Inflammatory macrophage treated with lipopolysaccharide for 4 hours (primary cell): ENCODE measurements at regions not wholly inside any gene's neighbourhood (a gene's known extent, or its start where the extent isn't known, plus 50 kb on each side); places are given as distances from the start of the nearest gene placed in this dataset.
"Not testable (repeated sequence)": the region's sequence is repeated elsewhere in the genome, so short reads cannot be mapped to it uniquely, and the experiment has no call there.

ENCODE experiments used
- DNase-seq: peaks from one replicate; pipeline ENCODE4 v3.0.0-alpha.2; 2020

DNA sequence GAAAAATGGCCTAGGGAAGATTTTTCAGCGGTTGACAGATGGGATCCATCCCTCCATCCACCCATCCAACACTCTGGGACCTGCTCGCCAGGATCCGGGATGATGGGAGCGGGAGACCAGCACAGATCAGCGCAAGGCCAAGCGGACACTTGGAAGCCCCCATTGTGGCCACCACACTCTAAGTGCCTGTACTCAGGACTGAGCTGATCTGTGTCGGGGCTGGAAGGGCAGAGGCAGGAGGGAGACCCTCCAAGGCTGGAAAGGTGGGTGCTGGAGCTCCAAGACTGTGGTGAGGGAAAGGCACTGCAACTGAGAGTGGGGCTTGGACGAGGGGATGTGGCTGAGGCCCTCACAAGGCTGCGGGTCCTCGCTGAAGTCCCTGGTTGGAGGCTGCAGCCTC is 91.8 kb upstream of the TRPM1 start:
- DNase-seq, result no peak

DNA sequence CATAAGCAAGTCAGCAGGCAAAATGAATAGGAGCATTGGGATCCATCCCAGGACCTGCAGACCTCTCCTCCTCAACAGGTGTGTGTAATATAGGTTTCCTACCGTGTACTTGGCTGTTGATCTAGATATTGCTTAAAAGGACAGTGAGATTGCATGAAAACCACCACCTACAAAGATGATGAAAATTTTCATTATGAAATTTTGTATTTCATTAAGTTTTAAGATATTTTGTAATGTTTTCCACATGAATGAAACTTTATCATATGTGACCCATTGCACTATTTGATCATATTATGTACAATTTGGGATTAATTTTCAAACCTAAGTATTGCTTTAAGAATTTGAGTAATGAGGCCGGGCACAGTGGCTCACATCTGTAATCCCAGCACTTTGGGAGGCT is 94.3 kb upstream of the TRPM1 start:
- peak; percentile 56 for DNase-seq

DNA sequence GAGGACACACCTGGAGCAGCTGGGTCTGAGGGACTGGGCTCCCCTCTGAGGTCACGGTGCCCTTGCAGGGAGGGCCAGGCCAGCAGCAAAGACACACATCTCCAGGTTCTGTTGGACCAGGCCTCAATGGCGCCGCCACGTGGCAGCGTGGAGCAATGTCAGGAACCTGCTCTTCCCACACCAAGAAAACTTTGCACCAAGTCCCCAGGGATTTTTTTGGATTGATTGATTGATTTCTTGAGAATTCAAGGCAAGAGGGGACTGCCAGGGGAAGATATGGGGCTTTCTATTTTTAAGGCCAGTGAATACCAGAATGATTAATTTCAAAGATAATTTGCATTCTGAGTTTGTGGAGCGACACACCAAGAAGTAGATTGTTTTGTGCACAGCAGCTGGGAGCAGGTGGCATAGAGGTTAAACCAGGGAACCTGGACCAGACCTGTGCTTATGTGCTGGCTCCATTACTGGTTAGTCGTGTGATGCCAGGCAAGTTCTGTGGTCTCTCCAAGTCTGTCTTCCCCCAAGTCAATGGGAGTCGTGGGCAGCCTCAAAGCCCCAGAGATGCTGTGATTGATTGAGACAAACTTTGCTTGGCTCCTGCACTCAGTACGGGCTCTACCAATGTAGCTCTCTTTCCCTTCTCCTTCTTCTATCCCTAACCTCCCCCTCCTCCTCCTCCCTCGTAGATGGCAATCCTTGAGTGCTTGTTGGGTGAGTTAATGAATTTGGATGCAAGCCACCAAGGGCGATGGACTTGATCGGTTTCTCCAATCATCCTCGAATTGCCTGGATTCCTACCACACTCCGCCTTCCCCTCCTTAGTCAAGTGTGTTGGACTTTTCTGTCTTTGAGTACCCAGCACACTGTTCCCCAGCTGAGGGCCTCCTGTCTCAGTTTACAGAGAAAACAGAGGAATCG is 96.2 kb upstream of the TRPM1 start:
- DNase-seq, result peak; percentile 53

DNA sequence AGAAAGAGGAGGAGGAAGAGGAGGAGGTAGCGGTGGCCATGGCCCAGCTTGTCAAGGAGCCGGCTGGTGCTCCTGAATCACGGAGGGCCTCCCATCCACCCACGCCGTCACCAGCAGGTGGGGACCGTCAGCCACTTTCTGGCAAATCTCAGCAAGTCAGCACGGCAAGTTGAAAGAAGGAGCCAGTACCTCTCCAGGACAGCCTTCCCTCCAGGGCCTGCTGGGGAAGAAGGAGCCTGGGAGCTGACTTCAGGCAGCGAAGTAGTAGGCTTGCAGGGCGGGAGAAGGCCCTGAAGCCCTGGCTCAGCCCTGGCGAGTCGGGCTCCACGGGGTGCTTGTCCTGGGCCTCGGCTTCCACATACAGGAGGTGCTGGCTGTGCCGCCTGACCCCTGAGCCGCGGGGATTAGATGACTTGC is 99.2 kb upstream of the TRPM1 start:
- peak; percentile 25 for DNase-seq

DNA sequence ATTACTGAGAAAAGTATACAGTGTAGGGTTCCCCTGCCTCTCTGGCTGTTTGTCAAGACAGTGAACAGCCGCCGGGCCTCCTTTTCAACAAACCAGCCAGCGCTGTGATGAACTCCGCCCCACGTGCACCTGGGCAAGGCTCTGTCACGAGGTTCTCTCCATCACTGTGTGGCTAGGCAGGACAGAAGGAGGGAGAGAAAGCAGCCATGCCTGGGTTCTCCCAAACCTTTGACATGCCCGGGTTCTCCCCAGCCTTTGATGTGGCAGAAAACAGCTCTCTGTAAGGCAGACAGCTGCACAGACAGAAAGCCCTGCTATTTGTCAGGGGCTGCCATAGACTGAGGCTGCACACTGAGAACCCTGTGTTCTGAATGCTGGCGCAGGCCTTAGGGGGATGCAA is 101.4 kb upstream of the TRPM1 start:
- DNase-seq, result no peak

DNA sequence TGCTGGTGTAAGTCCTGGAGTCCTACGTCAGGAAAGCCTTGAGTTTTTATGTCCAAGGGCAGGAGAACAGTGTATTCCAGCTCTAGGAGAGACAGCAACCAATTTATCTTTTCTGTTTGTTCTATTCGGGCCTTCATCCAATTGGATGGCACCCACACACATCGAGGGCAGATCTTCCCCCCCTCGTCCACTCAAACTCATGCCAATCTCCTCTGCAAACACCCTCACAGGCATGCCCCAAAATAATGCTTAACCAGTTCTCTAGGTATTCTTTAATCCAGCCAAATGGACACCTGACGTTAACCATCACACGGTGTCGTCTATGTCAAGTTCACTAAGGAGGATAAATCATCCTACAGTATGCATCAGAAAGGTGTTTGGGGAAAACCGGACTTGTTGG is 102.5 kb upstream of the TRPM1 start:
- no peak for DNase-seq

DNA sequence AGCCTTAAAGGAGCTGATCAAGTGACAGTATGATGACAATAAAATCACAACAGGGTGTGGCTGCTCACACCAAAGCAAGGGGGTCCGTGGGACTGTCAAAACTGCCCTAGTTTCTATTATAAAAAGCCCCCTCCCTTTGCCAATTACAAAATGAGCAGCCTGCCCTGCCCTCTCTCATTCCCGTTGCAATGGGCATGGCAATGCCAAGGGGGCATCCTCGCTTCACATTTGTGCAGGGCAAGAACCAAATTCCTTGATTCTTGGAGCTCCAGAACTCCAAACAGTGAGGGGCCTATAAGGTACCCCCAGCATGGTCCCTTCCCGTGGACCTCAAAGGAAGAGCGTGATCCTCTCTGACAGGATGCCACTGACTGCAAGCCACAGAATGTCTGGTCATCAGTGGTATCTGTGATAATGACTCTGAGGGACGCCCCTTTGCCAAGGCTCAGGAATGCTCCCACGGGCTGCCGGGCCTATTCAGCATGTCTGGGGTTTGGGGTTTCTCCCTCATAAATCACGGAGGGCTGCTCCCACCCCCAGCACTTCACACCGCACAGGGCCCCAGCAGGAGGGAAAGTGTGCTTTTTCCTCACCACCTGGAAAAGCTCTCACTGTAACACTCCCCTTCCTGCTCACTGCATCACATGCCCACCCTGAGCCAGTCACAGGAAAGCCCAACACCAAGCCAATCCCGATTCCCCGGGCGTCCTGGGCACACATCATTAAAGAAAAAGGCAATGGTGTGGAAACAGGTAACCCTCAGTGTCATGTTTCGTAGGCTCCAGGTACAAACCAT is 105.1 kb upstream of the TRPM1 start:
- DNase-seq, result no peak

DNA sequence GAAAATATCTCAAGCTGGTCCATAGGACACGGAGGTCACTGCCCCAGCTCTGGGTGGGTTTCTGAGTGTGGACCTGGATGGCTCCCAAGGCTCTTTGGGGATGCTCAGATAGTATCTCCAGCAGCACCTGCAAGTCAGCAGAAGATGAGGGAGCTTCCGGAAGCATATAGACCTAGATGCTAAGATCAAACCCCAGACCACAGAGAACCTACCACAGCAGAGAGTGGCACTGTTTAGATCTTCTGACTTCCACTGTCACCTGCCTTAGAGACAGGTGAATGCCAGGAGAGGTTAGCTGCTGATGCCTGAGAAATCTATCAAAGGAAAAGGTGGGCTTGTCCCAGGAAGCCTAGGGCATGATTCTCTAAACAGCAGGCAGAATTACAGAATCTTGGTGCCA is 105.7 kb upstream of the TRPM1 start:
- DNase-seq, result no peak

DNA sequence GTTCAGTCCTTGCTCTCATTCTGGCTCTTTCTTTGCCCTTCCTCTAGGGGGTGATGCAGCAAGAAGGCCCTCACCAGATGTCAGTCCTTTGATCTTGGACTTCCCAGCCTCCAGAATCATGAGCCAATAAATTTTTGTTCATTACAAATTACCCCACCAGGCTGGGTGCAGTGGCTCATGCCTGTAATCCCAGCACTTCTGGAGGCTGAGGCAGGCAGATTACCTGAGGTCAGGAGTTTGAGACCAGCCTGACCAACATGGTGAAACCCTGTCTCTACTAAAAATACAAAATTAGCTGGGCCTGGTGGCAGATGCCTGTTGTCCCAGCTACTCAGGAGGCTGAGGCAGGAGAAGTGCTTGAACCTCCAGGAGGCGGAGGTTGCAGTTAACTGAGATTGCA is 106.3 kb upstream of the TRPM1 start:
- DNase-seq, result not testable (repeated sequence)

DNA sequence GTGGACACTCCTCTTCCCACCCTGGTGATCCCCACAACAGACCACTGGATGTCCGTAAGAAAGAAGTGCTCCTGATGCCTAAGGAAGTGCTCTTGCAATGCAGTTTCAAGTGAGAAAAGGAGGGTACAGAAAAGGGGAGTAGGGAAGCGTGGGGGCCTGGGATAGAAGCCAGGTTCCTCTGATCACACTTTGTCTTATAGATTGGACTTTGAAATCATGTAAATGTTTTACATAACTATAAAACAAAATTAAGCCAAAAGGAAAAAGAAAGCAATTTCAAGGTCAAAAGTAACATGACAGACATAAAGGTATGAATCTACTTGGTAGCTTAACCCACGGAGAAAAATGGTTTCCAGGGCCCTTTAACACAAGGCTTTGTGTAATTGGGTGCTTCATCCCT is 107.3 kb upstream of the TRPM1 start:
- DNase-seq, result no peak

DNA sequence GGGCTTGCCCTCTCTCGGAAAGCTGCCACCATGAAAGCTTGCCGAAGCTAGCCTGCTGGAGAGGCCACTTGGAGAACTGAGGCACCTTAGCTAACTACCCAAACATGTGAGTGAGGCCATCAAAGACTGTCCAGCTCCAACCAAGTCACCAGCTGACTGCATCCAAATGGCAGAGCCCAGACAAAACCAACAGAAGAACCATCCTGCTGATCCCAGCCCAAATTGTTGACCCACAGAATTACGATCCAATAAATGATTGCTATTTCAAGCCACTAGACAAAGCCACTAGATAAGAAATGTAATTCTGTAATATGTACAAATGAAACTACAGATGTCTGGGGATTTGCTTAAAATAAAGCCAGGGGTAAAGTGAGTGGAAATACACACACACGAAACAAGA is 109.8 kb upstream of the TRPM1 start:
- DNase-seq, result no peak

DNA sequence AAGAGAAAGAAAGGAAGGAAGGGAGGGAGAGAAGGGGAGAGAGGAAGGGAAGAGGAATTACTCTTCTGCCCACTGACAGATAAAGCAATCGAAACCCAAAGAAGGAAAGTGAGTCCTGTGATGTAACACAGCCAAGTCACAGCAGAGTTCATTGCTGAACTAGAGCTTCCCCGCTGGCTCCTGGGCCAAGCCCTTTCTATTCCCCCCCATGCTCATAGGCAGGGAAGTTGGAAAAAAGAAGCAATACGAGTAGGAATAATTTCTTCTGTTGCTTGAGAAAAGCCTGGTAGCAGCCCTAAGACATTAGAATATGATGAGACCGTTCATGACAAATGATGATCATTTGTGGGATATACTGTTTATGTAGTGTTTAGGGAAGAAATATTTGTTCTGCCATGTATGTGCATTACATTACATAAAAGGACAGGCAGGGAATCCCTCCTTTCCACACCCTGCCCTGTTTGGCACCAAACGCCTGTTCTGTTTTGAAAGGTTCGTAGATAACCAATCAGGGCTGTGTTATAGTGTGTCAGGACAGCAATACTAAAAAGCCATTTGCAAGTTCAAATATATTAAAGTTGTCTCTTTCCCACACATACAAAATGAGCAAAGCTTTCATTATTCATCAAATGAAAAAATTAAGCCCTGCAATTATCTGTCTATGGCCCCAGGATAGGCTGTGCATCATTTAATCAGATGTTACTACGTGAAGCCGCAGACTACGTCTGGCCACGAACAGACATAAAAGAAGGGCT is 111.0 kb upstream of the TRPM1 start:
- peak; percentile 87 for DNase-seq

DNA sequence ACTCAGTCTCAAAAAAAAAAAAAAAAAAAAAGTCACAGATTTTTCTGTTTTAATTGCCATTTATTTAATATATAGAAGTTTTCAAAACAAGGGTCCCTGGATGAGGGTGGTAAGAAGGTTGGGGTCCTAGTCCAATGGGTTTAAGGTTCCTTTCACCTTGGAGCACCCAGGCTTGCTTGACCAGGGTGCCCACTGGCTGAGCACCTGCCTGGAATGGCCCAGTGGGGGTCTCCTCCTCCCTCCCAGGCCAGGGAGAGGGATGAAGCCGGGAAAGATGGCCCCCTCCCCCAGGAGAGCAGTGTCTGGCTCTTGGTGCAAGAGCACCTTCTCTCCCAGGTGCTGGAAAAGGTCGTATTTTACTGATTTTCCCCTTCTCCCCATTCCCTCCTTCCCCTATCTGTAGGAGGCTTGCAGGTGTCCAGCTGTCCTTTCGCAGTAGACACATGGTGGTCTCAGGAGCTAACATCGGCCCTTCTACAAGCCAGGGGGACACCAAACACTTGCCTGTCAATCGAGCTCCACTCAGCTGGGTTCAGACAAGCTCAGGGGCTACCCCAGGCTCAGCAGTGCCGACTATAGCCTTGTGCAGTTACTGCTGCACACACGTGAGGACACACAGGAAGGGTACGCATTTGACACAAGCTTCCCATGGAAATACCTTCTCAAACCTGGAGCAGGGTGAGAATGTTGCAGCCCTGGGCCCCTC is 112.3 kb upstream of the KLF13 start:
- DNase-seq, result no peak

DNA sequence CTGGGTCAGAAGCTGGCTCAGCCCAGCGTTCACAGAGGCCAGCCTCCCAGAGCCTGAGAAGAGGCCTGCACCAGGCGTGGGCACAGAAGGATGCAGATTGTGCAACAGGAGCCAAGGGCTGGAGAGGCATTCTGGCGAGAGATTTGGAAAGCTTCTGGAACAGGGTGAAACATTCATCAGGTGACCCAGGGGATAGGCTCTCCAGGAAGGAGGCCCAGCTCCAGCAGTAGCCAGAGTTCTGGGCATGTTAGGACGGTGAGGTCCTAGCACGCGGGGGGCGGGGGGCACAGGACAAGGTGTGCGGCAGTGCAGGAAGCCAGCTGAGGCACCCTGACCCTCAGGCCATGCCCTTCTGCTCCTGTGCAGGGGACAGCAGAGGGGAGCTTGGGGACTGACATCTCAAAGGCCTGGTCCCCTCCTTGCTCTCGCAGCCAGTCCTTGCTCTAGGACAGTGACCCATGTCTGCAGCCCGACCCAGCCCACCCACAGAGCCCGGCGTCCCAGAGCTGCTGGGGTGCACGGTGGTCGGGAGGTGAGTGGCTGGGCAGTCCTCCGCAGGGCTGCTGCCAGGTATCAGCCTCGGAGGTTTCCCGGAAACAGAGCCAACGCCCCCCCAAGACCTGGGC is 111.7 kb upstream of the KLF13 start:
- DNase-seq, result peak; percentile 68

DNA sequence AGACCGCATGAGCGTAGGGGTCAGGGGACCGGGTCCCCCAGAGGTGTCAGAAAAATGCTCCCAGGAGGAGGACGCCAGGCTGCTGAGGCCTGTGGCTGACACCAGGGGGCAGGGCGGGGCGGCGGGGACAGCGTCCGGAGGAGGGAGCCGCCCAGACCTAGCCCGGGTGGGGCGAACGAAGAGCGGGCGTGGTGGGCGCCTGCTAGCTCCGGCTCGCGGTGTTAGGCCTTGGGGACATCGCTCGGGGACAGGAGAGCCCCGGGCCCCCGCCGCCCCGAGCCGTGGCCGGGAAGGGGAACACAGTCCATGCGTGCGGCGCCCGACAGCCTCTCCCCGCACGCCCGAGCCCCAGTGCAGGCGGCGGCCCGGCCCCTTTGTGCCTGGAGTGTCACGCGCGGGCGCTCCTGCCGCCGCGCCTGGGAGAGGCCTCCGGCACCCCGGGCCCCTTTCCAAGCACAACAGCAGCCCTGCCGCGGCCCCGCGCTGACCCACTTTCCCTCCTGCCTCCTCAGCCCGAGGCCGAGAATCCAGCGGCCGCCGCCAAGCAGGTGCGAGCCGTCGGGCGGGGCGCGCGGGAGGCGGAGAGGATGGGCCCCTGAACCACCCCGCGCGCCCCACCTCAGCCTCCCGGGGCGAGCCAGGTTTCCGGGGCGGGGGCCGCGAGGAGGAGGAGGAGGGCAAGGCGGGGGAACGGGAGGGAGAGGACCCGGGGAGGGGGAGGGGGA is 111.0 kb upstream of the KLF13 start:
- peak; percentile 82 for DNase-seq

DNA sequence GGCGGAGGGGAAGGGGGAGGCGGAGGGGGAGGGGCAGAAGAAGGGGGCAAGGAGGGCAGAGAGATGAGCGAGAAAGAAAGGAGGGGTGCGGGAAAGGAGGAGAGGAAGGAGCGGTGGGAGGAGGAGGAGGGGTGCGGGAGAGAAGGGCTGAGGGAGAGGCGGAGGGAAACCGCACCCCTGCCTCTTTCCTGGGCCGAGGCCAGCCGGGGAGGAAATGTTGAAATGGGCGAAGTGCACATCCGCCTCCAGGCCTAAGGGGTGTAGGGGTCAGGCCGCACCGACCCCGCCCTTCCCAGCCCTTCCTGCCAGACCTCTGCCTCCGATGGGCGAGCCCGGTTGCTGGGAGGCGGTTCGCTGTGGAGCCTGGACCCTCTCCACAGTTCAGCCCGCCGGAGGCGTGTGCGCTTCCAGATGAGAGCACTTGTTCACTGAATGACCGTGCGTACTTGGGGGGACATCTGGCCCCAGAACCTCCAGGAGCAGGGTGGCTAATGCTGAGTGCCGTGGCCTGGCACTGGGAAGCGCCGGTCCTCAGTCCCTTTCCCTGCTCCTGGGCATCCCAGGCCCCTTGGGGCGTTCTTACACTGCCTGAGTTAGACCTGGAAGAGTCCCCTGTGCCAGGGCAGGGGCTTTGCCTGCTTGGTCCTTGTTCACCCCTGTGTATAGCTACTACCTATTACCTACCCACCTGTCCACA is 110.3 kb upstream of the KLF13 start:
- DNase-seq, result peak; percentile 90

DNA sequence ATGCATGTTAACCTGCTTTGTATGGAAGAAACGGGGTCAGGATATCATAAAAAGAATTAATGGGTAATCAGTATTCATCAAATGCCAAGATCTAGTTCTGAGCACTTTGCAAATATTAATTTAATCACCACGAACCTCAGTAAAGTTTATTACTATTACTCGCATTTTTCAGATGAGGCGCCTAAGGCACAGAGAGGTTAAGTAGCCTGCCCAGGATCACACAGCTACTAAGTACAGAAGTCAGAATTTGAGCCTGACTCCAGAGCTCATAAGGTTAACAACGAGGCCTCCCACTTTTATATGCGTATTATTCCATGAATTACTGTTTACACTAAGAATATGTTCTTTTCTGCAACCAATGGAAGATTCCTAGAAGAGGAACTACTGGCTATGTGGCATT is 109.6 kb upstream of the KLF13 start:
- no peak for DNase-seq

DNA sequence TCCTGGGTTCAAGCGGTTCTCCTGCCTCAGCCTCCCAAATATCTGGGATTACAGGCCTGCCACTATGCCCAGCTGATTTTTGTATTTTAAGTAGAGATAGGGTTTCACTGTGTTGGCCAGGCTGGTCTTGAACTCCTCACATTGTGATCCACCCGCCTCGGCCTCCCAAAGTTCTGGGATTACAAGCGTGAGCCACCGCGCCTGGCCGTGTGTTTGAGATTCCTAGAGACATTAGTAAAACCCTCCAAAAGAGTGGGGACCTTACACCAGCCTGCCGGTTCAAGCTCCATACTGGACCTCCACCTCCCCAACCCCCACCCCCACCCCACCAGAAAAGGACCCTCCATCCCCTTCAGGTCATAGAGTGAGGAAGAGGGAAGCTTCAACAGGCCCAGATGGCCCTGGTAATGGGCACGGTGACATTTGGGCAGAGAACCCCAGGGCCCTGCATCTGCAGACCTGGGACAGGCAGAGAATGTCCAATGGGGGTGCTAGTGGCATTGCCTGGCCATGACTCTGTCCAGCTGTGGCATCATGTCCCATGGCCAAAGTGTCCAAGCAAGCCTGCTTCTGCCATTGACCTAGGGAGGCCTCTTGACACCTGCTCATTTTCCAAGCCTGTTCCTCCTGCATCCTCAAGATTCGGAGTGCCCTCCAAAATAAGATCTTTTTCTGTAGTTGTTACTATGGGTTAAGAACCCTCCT is 108.9 kb upstream of the KLF13 start:
- DNase-seq, result no peak

DNA sequence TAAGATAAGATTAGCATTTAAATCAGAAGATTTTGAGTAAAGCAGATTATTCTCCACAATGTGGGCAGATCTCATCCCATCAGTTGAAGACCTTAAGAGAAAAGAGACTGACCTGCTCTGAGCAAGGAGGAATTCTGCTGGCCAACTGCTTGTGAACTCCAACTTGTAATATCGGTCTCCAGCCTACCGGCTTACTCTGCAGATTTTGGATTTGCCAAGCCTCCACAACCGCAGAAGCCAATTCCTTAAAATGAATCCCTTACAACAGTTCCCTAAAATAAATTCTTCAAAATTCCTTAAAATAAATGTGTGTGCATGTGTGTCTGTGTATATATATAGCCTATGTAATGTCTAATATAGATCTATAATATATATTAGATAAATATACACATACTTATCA is 107.4 kb upstream of the KLF13 start:
- no peak for DNase-seq

DNA sequence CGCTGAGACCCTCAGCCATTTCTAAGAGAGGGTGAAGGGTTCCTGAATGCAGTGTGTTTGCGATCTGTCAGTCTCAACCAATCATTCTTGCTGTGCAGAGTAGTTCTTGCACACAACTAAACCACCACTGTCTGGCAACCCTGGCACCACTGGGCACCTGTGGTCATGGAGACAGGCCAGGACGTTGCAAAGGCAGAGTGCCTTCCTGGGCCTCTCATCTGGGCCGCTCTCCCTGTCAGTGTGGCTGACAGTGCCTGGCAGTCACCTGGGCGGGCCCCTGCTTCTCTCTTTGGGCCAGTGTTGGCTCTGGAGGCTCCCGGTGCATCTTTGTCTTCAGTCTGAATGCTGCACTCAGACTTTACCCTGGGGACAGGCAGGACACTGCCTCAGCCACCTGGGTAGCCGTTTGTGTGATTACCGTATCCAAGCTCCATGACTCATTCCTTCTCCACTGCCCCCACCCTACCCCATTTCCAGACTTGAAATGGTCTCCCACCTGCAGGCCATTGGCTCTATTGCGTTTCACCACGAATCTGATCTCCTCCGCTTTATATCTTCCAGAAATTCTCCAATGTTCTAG is 104.6 kb upstream of the KLF13 start:
- DNase-seq, result no peak
